ENCODE measurements at regions not wholly inside any gene's neighbourhood (a gene's known extent, or its start where the extent isn't known, plus 50 kb on each side); places are given as distances from the start of the nearest gene placed in this dataset.

DNA sequence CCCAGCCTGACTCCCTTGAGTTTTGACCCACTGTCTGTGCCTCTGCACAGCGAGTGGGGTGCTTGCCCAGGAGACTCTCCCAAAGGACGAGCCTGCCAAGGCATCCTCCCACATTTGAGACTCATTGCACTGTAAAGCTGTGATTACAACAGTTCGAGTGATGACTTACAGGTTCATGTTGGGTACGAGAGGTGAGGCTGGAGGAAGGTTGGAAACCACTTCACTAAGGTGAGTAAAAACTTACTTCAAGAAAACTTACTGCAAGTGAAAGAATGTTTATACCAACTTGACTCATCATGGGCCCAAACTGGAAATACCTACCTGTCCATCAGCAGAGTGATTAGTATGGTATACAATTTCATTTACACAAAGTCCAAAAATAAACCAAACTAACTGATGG is 360.1 kb upstream of the CDH11 start:
- H3K27me3 Mint-ChIP-seq (ENCODE audit: low read depth), result peaks cover 5% of the 10 kb centered on the region
- H3K4me3 Mint-ChIP-seq, result no peak overlapping the region
- peaks cover 5% of the 10 kb centered on the region for H3K4me1 Mint-ChIP-seq
- H3K27ac Mint-ChIP-seq (ENCODE audit: unreplicated experiment), result no peak overlapping the region
- DNase-seq (ENCODE audit: low read depth, low spot score), result no peak
- H3K36me3 Mint-ChIP-seq (ENCODE audit: low read depth), result no peaks in the 10 kb centered on the region
- TF ChIP-seq, protein P1, sequence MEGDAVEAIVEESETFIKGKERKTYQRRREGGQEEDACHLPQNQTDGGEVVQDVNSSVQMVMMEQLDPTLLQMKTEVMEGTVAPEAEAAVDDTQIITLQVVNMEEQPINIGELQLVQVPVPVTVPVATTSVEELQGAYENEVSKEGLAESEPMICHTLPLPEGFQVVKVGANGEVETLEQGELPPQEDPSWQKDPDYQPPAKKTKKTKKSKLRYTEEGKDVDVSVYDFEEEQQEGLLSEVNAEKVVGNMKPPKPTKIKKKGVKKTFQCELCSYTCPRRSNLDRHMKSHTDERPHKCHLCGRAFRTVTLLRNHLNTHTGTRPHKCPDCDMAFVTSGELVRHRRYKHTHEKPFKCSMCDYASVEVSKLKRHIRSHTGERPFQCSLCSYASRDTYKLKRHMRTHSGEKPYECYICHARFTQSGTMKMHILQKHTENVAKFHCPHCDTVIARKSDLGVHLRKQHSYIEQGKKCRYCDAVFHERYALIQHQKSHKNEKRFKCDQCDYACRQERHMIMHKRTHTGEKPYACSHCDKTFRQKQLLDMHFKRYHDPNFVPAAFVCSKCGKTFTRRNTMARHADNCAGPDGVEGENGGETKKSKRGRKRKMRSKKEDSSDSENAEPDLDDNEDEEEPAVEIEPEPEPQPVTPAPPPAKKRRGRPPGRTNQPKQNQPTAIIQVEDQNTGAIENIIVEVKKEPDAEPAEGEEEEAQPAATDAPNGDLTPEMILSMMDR (conservative IDR thresholded peaks at IDR 0.05), result no peak
- no peaks in the 10 kb centered on the region for H3K9me3 Mint-ChIP-seq

DNA sequence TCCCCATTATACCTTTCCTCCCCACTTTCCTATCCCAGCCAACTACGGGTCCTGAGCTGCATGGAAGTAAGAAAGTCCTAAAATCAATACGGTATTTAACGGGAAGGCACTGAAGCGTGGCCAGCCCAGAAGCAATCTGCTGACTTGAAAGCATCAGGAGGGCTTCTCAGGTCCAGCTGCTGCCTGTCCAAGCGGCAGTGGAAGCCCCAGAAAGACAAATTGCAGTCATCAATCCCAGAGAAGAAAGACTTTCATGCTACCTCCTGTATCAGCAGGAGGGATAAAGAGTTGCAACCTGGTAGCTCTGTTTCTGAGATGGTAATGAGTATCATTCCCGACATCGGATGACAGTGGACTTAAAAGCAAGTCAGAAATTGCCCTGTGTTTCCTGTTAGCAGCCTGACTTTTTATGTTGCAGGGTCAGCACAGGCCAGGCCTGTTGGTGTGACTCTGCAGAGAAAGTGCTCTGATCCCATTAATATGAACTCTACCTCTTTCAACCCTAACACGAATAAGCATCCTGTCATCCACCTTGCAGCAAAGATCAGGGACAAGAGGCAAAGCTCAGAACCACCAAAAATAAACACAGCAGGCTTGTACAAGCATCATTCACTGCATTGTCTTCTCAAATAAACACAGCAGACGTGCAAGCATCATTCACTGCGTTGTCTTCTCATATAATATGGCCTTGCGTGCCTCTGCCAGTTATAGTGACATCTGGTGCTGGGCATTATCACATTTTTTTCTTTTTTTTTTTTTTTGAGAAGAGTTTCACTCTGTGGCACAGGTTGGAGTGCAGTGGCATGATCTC is 358.6 kb upstream of the CDH11 start:
- peaks cover 5% of the 10 kb centered on the region for H3K27me3 Mint-ChIP-seq (ENCODE audit: low read depth)
- no peak for DNase-seq (ENCODE audit: low read depth, low spot score)
- H3K36me3 Mint-ChIP-seq (ENCODE audit: low read depth), result no peaks in the 10 kb centered on the region
- H3K4me3 Mint-ChIP-seq, result no peak overlapping the region
- no peak overlapping the region for H3K27ac Mint-ChIP-seq (ENCODE audit: unreplicated experiment)
- H3K4me1 Mint-ChIP-seq, result peaks cover 5% of the 10 kb centered on the region
- TF ChIP-seq, protein P1 (conservative IDR thresholded peaks at IDR 0.05), result no peak
- no peaks in the 10 kb centered on the region for H3K9me3 Mint-ChIP-seq

DNA sequence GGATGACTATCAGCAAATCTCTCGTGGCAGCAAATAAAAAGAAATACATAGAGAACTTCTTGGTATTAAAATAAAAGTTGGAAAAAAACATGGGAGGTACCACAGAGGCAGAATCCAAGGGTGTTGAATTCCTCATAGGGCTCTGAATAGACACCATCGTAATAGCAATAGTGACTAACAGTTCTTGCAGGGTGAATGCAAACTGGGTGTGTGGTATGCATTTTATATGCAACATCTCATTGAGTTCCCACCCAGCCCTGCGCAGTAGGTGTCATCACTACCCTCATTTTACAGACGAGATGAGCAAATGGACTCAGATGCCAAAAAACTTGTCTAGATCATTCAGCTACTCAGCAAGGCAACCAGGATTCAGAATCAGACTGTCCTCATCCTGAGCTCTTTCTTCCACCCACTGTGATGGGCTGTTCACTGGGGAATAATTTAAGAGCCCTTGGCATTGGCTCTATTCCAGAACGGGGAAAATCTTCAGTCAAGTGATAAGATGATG is 354.6 kb upstream of the CDH11 start:
- DNase-seq (ENCODE audit: low read depth, low spot score), result no peak
- no peak overlapping the region for H3K27ac Mint-ChIP-seq (ENCODE audit: unreplicated experiment)
- TF ChIP-seq, protein P1 (conservative IDR thresholded peaks at IDR 0.05), result no peak
- no peaks in the 10 kb centered on the region for H3K9me3 Mint-ChIP-seq
- peaks cover 5% of the 10 kb centered on the region for H3K27me3 Mint-ChIP-seq (ENCODE audit: low read depth)
- peaks cover 5% of the 10 kb centered on the region for H3K4me1 Mint-ChIP-seq
- no peaks in the 10 kb centered on the region for H3K36me3 Mint-ChIP-seq (ENCODE audit: low read depth)
- no peak overlapping the region for H3K4me3 Mint-ChIP-seq

DNA sequence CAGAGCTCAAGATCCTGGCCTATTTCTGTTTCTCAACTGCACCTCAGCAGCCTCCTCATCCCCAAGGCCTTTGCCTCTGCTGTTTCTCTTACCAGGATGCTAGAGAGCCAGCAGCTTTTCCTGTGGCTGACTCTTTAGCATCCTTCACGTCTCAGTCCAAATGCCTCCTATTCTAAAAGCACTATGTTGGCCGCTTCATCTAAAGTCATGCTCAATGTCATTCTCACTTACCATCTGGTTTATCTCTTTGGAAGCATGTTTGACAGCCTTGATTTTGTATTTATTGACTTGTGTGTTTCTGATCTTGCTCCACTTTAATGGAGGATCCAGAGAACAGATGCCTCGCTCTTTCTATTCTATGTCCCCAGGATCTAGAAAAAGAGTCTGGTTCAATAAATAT is 351.8 kb upstream of the CDH11 start:
- Mint-ChIP-seq H3K36me3 (ENCODE audit: low read depth) (no peaks in the 10 kb centered on the region), H3K9me3 (no peaks in the 10 kb centered on the region), H3K27ac (ENCODE audit: unreplicated experiment) (no peak overlapping the region), H3K4me3 (no peak overlapping the region), H3K27me3 (ENCODE audit: low read depth) (no peaks in the 10 kb centered on the region), H3K4me1 (no peaks in the 10 kb centered on the region)
- no peak for DNase-seq (ENCODE audit: low read depth, low spot score)
- TF ChIP-seq, protein P1 (conservative IDR thresholded peaks at IDR 0.05), result no peak

DNA sequence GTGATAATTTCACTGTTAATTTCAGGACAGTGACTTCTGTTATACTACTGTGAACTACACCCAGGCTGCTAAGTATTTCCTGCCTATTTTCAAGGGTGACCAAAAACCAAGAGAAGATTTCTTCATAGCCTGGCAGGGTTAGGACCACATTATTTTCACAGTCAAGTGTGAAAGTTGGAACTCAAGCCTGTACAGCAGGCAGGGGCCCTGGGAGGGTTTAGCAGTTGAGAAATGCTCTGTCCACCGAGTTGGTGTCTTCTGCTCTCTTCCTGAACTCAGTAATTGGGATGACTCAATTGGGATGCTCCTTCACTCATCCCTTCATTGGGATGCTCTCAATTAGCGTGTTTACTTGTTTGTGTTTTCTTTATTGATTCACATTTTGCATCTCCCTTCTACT is 347.3 kb upstream of the CDH11 start:
- Mint-ChIP-seq H3K4me1 (no peaks in the 10 kb centered on the region), H3K27ac (ENCODE audit: unreplicated experiment) (no peak overlapping the region), H3K27me3 (ENCODE audit: low read depth) (no peaks in the 10 kb centered on the region), H3K4me3 (no peak overlapping the region), H3K36me3 (ENCODE audit: low read depth) (no peaks in the 10 kb centered on the region), H3K9me3 (peaks cover under 1% of the 10 kb centered on the region)
- no peak for DNase-seq (ENCODE audit: low read depth, low spot score)
- TF ChIP-seq, protein P1 (conservative IDR thresholded peaks at IDR 0.05), result no peak
